HCT116 (cell line): ENCODE measurements at regions not wholly inside any gene's neighbourhood (a gene's known extent, or its start where the extent isn't known, plus 50 kb on each side); places are given as distances from the start of the nearest gene placed in this dataset.

Experiments
- ATAC-seq: fragments of 200-7000 bp; cut with Tn5 transposase; 2 replicates; pipeline ENCODE4 v1.9.1; 2020; ENCODE audit warnings: mild to moderate bottlenecking, moderate library complexity
- BruUV-seq: library from RNA; stranded (reverse); fragments of 400-500 nt; replicated peaks from 2 replicates; lab custom pipeline; 2021; lab: Mats Ljungman, UMichigan
- CTCF ChIA-PET: fragments of 300-600 bp; sonication (Branson Sonifier 250); formaldehyde crosslinking; loops from one replicate; lab custom pipeline; 2021; ENCODE audit warnings: antibody characterized with exemption; lab: Charles Lee
- POLR2A ChIA-PET: fragments of 300-600, 350-600 bp; sonication (Branson Sonifier 250); formaldehyde crosslinking; loops from one replicate; lab custom pipeline; 2021; ENCODE audit warnings: antibody characterized with exemption; lab: Charles Lee
- RAD21 ChIA-PET, 2 experiments: fragments of 300-600 bp; sonication (Branson Sonifier 250); formaldehyde crosslinking; loops; one replicate each; lab custom pipeline; 2023; ENCODE audit warnings: low total read pairs in 2 of 2; ENCODE audit not compliant: uncharacterized antibody in 2 of 2, unreplicated experiment in 2 of 2, low non-redundant PET in 1 of 2; lab: Charles Lee
- DNase-seq: peaks from one replicate; pipeline ENCODE4 v3.0.0-alpha.2; 2010; ENCODE audit warnings: low read depth, low spot score
- H2AFZ ChIP-seq: fragments of 200-600 bp; shearing (Covaris generic), sonication (generic); 2 replicates; pipeline ENCODE4 v1.6.1; 2017; ENCODE audit warnings: low read depth, mixed run types, mixed read lengths, antibody characterized with exemption, low read length; ENCODE audit not compliant: poor library complexity, severe bottlenecking
- H3K27ac ChIP-seq: 2 replicates; pipeline ENCODE4 v1.5.1; 2012; ENCODE audit warnings: low read depth, low read length
- H3K27me3 ChIP-seq: fragments of 200-600 bp; sonication (generic); 2 replicates; pipeline ENCODE4 v1.6.1; 2016; ENCODE audit warnings: mixed run types, low read length, mixed read lengths; ENCODE audit not compliant: insufficient read depth
- H3K36me3 ChIP-seq, 2 experiments: fragments of 200-500 bp in 1 of 2; fragments of 200-600 bp in 1 of 2; sonication (Bioruptor generic) in 1 of 2; sonication (generic) in 1 of 2; 2 replicates each; pipeline versions ENCODE4 v1.5.1 to v1.6.1; 2014 to 2016; ENCODE audit warnings: low read length in 2 of 2, inconsistent platforms in 1 of 2, mixed read lengths in 1 of 2, mixed run types in 1 of 2; ENCODE audit not compliant: insufficient read depth in 2 of 2, control insufficient read depth in 1 of 2
- H3K4me1 ChIP-seq, 2 experiments: fragments of 200-600 bp in 1 of 2; sonication (generic) in 1 of 2; 2 replicates each; pipeline versions ENCODE4 v1.5.1 to v1.6.1; 2012 to 2017; ENCODE audit warnings: low read length in 2 of 2, inconsistent platforms in 1 of 2, mild to moderate bottlenecking in 1 of 2, mixed read lengths in 1 of 2, mixed run types in 1 of 2, moderate library complexity in 1 of 2; ENCODE audit not compliant: insufficient read depth in 2 of 2, control insufficient read depth in 1 of 2
- H3K4me2 ChIP-seq: fragments of 200-600 bp; sonication (generic); 2 replicates; pipeline ENCODE4 v1.6.1; 2017; ENCODE audit warnings: mixed run types, low read length, mixed read lengths
- H3K4me3 ChIP-seq, 2 experiments: fragments of 200-600 bp in 1 of 2; sonication (generic) in 1 of 2; replicated peaks in 1 of 2; 2 replicates each; pipeline ENCODE4 v1.5.1; 2011 to 2016; ENCODE audit warnings: low read length in 2 of 2, control low read depth in 1 of 2, low read depth in 1 of 2, mild to moderate bottlenecking in 1 of 2, mixed read lengths in 1 of 2, mixed run types in 1 of 2
- H3K79me2 ChIP-seq: fragments of 200-600 bp; sonication (generic); 2 replicates; pipeline ENCODE4 v1.6.1; 2017; ENCODE audit warnings: mild to moderate bottlenecking, mixed run types, low read length, moderate library complexity, mixed read lengths; ENCODE audit not compliant: insufficient read depth
- H3K9ac ChIP-seq: fragments of 200-600 bp; sonication (generic); 2 replicates; pipeline ENCODE4 v1.6.1; 2016; ENCODE audit warnings: low read length, mixed read lengths
- H3K9me2 ChIP-seq: fragments of 200-600 bp; sonication (generic), shearing (Covaris generic); 2 replicates; pipeline ENCODE4 v1.6.1; 2017; ENCODE audit warnings: mixed run types, mild to moderate bottlenecking, moderate library complexity; ENCODE audit not compliant: insufficient read depth
- H3K9me3 ChIP-seq, 2 experiments: fragments of 200-500 bp in 1 of 2; fragments of 200-600 bp in 1 of 2; sonication (Bioruptor generic) in 1 of 2; sonication (generic) in 1 of 2; 2 replicates each; pipeline ENCODE4 v1.6.1; 2014 to 2017; ENCODE audit warnings: low read length in 2 of 2, mixed read lengths in 2 of 2, inconsistent platforms in 1 of 2, low read depth in 1 of 2, mild to moderate bottlenecking in 1 of 2, mixed run types in 1 of 2, moderate library complexity in 1 of 2; ENCODE audit not compliant: control insufficient read depth in 1 of 2, insufficient read depth in 1 of 2
- H4K20me1 ChIP-seq: fragments of 200-600 bp; sonication (generic), shearing (Covaris generic); 2 replicates; pipeline ENCODE4 v1.6.1; 2017; ENCODE audit warnings: mixed run types, mild to moderate bottlenecking, moderate library complexity; ENCODE audit not compliant: insufficient read depth
- CBX3 ChIP-seq: IDR thresholded peaks from 2 replicates; pipeline ENCODE4 v1.6.1; 2012; ENCODE audit warnings: low read depth
- CEBPB ChIP-seq: IDR thresholded peaks from 2 replicates; pipeline ENCODE4 v1.6.1; 2012; ENCODE audit warnings: low read depth
- FOSL1 ChIP-seq: IDR thresholded peaks from 2 replicates; pipeline ENCODE4 v1.6.1; 2012; ENCODE audit warnings: low read depth
- JUND ChIP-seq: IDR thresholded peaks from 2 replicates; pipeline ENCODE4 v1.6.1; 2012
- POLR2A ChIP-seq: IDR thresholded peaks from 2 replicates; pipeline ENCODE4 v1.7.0; 2011; ENCODE audit warnings: borderline replicate concordance; ENCODE audit not compliant: insufficient read depth, insufficient read length; ENCODE audit errors: extremely low read depth
- POLR2AphosphoS5 ChIP-seq: IDR thresholded peaks from 2 replicates; pipeline ENCODE4 v1.6.1; 2011; ENCODE audit warnings: mild to moderate bottlenecking, low read depth, low read length, moderate library complexity
- SIN3A ChIP-seq: IDR thresholded peaks from 2 replicates; pipeline ENCODE4 v1.6.1; 2012; ENCODE audit warnings: low read depth
- SP1 ChIP-seq: IDR thresholded peaks from 2 replicates; pipeline ENCODE4 v1.6.1; 2012; ENCODE audit warnings: low read depth
- TCF7L2 ChIP-seq: IDR thresholded peaks from 2 replicates; pipeline ENCODE4 v1.7.0; 2011; ENCODE audit warnings: borderline replicate concordance, inconsistent platforms; ENCODE audit not compliant: insufficient read depth, insufficient read length; ENCODE audit errors: extremely low read depth
- ZFX ChIP-seq: fragments of 450-650 bp; IDR thresholded peaks from 2 replicates; pipeline ENCODE4 v1.6.1; 2017
- ZNF274 ChIP-seq: fragments of 200-500 bp; sonication (Bioruptor generic); IDR thresholded peaks from 2 replicates; pipeline ENCODE4 v1.6.1; 2014; ENCODE audit warnings: mild to moderate bottlenecking, low read depth, low read length, inconsistent platforms
- intact Hi-C: fragments of 100-400 bp; cut with micrococcal nuclease; formaldehyde crosslinking; loops from 2 replicates; pipeline ENCODE4 v1.10.0; 2022
- TF ChIP-seq, protein P1 (sequence below): IDR thresholded peaks from 2 replicates; pipeline ENCODE4 v1.6.1; 2012
- TF ChIP-seq, protein P2 (sequence below): IDR thresholded peaks from 2 replicates; pipeline ENCODE4 v1.6.1; 2011; ENCODE audit warnings: mild to moderate bottlenecking, low read length, moderate library complexity; ENCODE audit not compliant: insufficient replicate concordance; ENCODE audit errors: extremely low read depth
- TF ChIP-seq, protein P3 (sequence below): IDR thresholded peaks from 2 replicates; pipeline ENCODE4 v1.6.1; 2012
- TF ChIP-seq, protein P4 (sequence below): IDR thresholded peaks from 2 replicates; pipeline ENCODE4 v1.6.1; 2012; ENCODE audit warnings: low read depth

DNA sequence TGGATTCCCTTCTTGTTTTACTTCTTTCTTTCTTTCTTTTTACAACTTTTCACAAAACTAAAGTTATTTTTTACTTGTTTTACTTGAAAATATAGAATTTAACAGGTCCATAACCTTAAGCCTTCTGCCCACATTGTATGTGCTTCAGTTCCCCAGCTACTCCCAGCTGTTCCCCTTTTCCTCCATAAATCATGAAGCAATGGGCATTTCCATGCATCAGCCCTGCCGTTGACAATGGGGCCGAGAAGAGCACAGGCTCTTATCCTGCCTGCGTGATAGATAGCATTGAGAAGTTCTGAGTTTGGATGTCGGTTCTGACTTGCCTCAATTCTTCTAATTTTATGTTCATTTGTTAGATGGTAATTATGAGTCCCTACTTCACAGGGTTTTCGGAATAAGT lies 583.8 kb downstream of the CDH26 start:
- intact Hi-C loops: no loop called here
- no peaks in the 10 kb centered on the region for H4K20me1 ChIP-seq
- H3K4me3 ChIP-seq: no peak overlapping the region
- no peak overlapping the region for H3K27ac ChIP-seq
- peaks cover 5 to 22% of the 10 kb centered on the region in 2 experiments; a peak in 2 of 4 replicates for H3K9me3 ChIP-seq
- H3K79me2 ChIP-seq: no peaks in the 10 kb centered on the region
- H3K9ac ChIP-seq: no peak overlapping the region
- H2AFZ ChIP-seq: no peak overlapping the region
- no peaks in the 10 kb centered on the region for H3K9me2 ChIP-seq
- CTCF ChIA-PET: no interaction called here
- TF ChIP-seq TCF7L2 (no peak), SIN3A (no peak), ZFX (no peak), POLR2A (no peak), JUND (no peak), ZNF274 (no peak), FOSL1 (no peak), CBX3 (no peak), CEBPB (no peak), POLR2AphosphoS5 (no peak), SP1 (no peak)
- TF ChIP-seq, protein P1, sequence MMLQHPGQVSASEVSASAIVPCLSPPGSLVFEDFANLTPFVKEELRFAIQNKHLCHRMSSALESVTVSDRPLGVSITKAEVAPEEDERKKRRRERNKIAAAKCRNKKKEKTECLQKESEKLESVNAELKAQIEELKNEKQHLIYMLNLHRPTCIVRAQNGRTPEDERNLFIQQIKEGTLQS: no peak
- TF ChIP-seq, protein P2, sequence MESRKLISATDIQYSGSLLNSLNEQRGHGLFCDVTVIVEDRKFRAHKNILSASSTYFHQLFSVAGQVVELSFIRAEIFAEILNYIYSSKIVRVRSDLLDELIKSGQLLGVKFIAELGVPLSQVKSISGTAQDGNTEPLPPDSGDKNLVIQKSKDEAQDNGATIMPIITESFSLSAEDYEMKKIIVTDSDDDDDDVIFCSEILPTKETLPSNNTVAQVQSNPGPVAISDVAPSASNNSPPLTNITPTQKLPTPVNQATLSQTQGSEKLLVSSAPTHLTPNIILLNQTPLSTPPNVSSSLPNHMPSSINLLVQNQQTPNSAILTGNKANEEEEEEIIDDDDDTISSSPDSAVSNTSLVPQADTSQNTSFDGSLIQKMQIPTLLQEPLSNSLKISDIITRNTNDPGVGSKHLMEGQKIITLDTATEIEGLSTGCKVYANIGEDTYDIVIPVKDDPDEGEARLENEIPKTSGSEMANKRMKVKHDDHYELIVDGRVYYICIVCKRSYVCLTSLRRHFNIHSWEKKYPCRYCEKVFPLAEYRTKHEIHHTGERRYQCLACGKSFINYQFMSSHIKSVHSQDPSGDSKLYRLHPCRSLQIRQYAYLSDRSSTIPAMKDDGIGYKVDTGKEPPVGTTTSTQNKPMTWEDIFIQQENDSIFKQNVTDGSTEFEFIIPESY: no peak
- TF ChIP-seq, protein P3, sequence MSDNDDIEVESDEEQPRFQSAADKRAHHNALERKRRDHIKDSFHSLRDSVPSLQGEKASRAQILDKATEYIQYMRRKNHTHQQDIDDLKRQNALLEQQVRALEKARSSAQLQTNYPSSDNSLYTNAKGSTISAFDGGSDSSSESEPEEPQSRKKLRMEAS: no peak
- TF ChIP-seq, protein P4, sequence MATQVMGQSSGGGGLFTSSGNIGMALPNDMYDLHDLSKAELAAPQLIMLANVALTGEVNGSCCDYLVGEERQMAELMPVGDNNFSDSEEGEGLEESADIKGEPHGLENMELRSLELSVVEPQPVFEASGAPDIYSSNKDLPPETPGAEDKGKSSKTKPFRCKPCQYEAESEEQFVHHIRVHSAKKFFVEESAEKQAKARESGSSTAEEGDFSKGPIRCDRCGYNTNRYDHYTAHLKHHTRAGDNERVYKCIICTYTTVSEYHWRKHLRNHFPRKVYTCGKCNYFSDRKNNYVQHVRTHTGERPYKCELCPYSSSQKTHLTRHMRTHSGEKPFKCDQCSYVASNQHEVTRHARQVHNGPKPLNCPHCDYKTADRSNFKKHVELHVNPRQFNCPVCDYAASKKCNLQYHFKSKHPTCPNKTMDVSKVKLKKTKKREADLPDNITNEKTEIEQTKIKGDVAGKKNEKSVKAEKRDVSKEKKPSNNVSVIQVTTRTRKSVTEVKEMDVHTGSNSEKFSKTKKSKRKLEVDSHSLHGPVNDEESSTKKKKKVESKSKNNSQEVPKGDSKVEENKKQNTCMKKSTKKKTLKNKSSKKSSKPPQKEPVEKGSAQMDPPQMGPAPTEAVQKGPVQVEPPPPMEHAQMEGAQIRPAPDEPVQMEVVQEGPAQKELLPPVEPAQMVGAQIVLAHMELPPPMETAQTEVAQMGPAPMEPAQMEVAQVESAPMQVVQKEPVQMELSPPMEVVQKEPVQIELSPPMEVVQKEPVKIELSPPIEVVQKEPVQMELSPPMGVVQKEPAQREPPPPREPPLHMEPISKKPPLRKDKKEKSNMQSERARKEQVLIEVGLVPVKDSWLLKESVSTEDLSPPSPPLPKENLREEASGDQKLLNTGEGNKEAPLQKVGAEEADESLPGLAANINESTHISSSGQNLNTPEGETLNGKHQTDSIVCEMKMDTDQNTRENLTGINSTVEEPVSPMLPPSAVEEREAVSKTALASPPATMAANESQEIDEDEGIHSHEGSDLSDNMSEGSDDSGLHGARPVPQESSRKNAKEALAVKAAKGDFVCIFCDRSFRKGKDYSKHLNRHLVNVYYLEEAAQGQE: no peak
- no peaks in the 10 kb centered on the region for H3K4me1 ChIP-seq
- no peaks in the 10 kb centered on the region for H3K27me3 ChIP-seq
- no peak overlapping the region for H3K4me2 ChIP-seq
- ATAC-seq: no peak
- POLR2A ChIA-PET: no interaction called here
- no TSS peak for BruUV-seq
- no peak for DNase-seq
- RAD21 ChIA-PET: no interaction called here
- no peaks in the 10 kb centered on the region for H3K36me3 ChIP-seq
